Fibroblast of pulmonary artery (primary cell): ENCODE measurements at regions not wholly inside any gene's neighbourhood (a gene's known extent, or its start where the extent isn't known, plus 50 kb on each side); places are given as distances from the start of the nearest gene placed in this dataset.
A peak's percentile ranks its signal among the peaks of the same experiment; 100 is the strongest.
"Not testable (repeated sequence)": the region's sequence is repeated elsewhere in the genome, so short reads cannot be mapped to it uniquely, and the experiment has no call there.

Source experiments
- DNase-seq: peaks from one replicate; pipeline ENCODE4 v3.0.0-alpha.2; 2010; ENCODE audit warnings: low read depth
- H3K4me3 ChIP-seq: replicated peaks from 2 replicates; pipeline ENCODE4 v1.5.1; 2011; ENCODE audit warnings: low read depth, mild to moderate bottlenecking, control low read depth, low read length, moderate library complexity
- CTCF ChIP-seq: IDR thresholded peaks from 2 replicates; pipeline ENCODE4 v1.5.1; 2011; ENCODE audit warnings: mild to moderate bottlenecking, control low read depth, low read length, inconsistent platforms; ENCODE audit errors: missing control alignments

- no peak for DNase-seq
- TF ChIP-seq CTCF: no peak
Measured at GRCh38 chr6:102749210-102749971, 1355.9 kb downstream of the GRIK2 start.

GRCh38 chr6:102746941-102747340 is 1353.4 kb downstream of the GRIK2 start:
- no peak for DNase-seq
- no peak overlapping the region for H3K4me3 ChIP-seq
- TF ChIP-seq CTCF: no peak

More at GRCh38 chr6:102749210-102749971, 1355.9 kb downstream of the GRIK2 start:
- no peak overlapping the region for H3K4me3 ChIP-seq

GRCh38 chr6:102742754-102743356 is 1349.3 kb downstream of the GRIK2 start:
- no peak for TF ChIP-seq CTCF
- no peak for DNase-seq
- no peak overlapping the region for H3K4me3 ChIP-seq

- no peak for TF ChIP-seq CTCF
- H3K4me3 ChIP-seq: no peak overlapping the region
- no peak for DNase-seq
Measured at GRCh38 chr6:102742028-102742427, 1348.5 kb downstream of the GRIK2 start.

- peak; percentile 8 for DNase-seq
- TF ChIP-seq CTCF: no peak
- no peak overlapping the region for H3K4me3 ChIP-seq
Measured at GRCh38 chr6:102736941-102737368, 1343.4 kb downstream of the GRIK2 start.

- TF ChIP-seq CTCF: no peak
- no peak overlapping the region for H3K4me3 ChIP-seq
- DNase-seq: no peak
Measured at GRCh38 chr6:102732898-102733297, 1339.4 kb downstream of the GRIK2 start.

- H3K4me3 ChIP-seq, DNase-seq: not testable (repeated sequence)
Measured at GRCh38 chr6:102722086-102722485, 1328.6 kb downstream of the GRIK2 start.
